HCT116 (cell line): ENCODE measurements at regions not wholly inside any gene's neighbourhood (a gene's known extent, or its start where the extent isn't known, plus 50 kb on each side); places are given as distances from the start of the nearest gene placed in this dataset.

Experiments used
- EGR1 ChIP-seq: IDR thresholded peaks from 2 replicates; pipeline ENCODE4 v1.6.1; 2012; ENCODE audit warnings: low read depth
- POLR2A ChIP-seq: IDR thresholded peaks from 2 replicates; pipeline ENCODE4 v1.7.0; 2011; ENCODE audit warnings: borderline replicate concordance; ENCODE audit not compliant: insufficient read depth, insufficient read length; ENCODE audit errors: extremely low read depth
- POLR2AphosphoS5 ChIP-seq: IDR thresholded peaks from 2 replicates; pipeline ENCODE4 v1.6.1; 2011; ENCODE audit warnings: mild to moderate bottlenecking, low read depth, low read length, moderate library complexity
- TF ChIP-seq, protein P1 (sequence below), 3 experiments: fragments of 200-600 bp in 1 of 3; sonication (generic) in 1 of 3; IDR thresholded peaks in 2 of 3; conservative IDR thresholded peaks in 1 of 3; 2 replicates each; pipeline ENCODE4 v1.5.1; 2012 to 2017; ENCODE audit warnings: low read depth in 2 of 3, low read length in 2 of 3, antibody characterized with exemption in 1 of 3, borderline replicate concordance in 1 of 3, control low read depth in 1 of 3, mild to moderate bottlenecking in 1 of 3, mixed read lengths in 1 of 3, mixed run types in 1 of 3, moderate library complexity in 1 of 3; ENCODE audit not compliant: insufficient read depth in 1 of 3

DNA sequence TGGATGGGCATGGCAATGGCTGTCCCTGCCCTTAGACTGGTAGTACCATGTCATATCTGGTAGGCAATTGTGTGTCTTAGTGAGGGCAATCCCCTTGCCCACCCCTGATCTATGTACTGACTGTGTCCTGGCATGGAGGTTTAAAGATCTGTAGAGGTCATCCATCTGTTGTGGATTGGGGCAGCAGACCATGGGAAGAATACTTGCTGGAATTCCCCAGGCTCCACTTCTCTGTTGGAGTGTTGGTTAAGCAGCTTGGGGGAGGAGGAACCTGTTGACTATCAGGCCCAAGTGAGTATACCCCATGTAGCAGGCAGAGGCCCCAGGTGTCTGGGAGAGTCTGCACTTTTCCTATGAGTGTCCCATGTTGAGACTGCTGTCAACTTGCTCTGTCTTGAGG, 246.7 kb upstream of the DIPK2B start:
- TF ChIP-seq, protein P1, sequence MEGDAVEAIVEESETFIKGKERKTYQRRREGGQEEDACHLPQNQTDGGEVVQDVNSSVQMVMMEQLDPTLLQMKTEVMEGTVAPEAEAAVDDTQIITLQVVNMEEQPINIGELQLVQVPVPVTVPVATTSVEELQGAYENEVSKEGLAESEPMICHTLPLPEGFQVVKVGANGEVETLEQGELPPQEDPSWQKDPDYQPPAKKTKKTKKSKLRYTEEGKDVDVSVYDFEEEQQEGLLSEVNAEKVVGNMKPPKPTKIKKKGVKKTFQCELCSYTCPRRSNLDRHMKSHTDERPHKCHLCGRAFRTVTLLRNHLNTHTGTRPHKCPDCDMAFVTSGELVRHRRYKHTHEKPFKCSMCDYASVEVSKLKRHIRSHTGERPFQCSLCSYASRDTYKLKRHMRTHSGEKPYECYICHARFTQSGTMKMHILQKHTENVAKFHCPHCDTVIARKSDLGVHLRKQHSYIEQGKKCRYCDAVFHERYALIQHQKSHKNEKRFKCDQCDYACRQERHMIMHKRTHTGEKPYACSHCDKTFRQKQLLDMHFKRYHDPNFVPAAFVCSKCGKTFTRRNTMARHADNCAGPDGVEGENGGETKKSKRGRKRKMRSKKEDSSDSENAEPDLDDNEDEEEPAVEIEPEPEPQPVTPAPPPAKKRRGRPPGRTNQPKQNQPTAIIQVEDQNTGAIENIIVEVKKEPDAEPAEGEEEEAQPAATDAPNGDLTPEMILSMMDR (IDR thresholded peaks at IDR 0.05 in 2 of 3, conservative IDR thresholded peaks at IDR 0.05 in 1 of 3; ENCODE audit: borderline replicate concordance in 1 of 3, insufficient read depth in 1 of 3, low read depth in 2 of 3, low read length in 2 of 3), result no peak
- no peak for TF ChIP-seq EGR1
- TF ChIP-seq POLR2A, result no peak
- no peak for TF ChIP-seq POLR2AphosphoS5
